ENCODE measurements at regions not wholly inside any gene's neighbourhood (a gene's known extent, or its start where the extent isn't known, plus 50 kb on each side); places are given as distances from the start of the nearest gene placed in this dataset.

DNA sequence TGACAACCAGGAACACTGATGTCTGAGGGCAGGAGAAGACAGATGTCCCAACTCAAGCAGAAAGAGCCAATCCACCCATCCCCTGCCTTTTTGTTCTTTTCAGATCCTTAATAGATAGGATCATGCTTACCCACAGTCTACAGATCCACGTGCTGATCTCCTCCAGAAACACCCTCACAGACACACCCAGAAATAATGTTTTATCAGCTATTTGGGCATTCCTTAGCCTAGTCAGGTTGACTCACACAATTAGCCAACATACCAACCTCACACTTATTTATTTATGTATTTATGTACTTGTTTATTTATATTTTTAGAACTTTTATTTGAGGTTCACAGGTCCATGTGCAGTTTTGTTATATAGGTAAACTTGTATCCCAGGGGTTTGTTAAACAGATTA, 151.5 kb upstream of the IL12B start:
- Histone ChIP-seq H4K20me1 (ENCODE audit: insufficient read depth, low read length) (no peaks in the 10 kb centered on the region), H3K4me3 (ENCODE audit: insufficient read depth, low read length) (no peak overlapping the region), H3K79me2 (ENCODE audit: insufficient read depth, low read length) (no peaks in the 10 kb centered on the region), H3K36me3 (ENCODE audit: insufficient read depth, low read length) (no peaks in the 10 kb centered on the region), H3K4me2 (ENCODE audit: insufficient read depth, low read length) (no peak overlapping the region), H3K9me3 (ENCODE audit: low read depth, low read length) (no peaks in the 10 kb centered on the region), H3K27ac (ENCODE audit: low read depth, low read length) (no peak overlapping the region), H3K27me3 (ENCODE audit: insufficient read depth, low read length) (no peaks in the 10 kb centered on the region), H3K4me1 (ENCODE audit: insufficient read depth, low read length) (no peaks in the 10 kb centered on the region), H2AFZ (ENCODE audit: low read length) (no peak overlapping the region)
- TF ChIP-seq, protein P1, sequence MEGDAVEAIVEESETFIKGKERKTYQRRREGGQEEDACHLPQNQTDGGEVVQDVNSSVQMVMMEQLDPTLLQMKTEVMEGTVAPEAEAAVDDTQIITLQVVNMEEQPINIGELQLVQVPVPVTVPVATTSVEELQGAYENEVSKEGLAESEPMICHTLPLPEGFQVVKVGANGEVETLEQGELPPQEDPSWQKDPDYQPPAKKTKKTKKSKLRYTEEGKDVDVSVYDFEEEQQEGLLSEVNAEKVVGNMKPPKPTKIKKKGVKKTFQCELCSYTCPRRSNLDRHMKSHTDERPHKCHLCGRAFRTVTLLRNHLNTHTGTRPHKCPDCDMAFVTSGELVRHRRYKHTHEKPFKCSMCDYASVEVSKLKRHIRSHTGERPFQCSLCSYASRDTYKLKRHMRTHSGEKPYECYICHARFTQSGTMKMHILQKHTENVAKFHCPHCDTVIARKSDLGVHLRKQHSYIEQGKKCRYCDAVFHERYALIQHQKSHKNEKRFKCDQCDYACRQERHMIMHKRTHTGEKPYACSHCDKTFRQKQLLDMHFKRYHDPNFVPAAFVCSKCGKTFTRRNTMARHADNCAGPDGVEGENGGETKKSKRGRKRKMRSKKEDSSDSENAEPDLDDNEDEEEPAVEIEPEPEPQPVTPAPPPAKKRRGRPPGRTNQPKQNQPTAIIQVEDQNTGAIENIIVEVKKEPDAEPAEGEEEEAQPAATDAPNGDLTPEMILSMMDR (IDR thresholded peaks at IDR 0.05; ENCODE audit: extremely low read depth, low read depth, low read length) = no peak
- no peak for DNase-seq (ENCODE audit: insufficient read length, low spot score, missing footprints)

DNA sequence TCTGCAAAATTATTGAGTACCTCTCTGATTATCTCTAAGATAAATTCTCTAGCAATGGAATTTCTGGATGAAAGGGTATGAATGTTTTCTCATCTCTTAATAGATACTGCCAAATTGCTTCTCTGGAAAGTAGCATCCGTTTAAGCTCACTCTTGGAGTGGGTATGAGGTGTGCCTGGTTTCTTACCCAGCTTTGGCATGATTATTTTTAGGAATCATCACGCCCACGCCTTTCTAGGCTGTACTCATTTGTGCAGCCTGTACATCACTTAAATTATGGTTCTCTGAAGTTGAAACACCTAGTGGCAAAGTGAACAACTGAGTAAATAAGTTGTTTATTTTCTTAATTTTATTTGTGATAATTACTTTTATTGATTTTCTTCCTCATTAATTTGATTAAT, 156.5 kb upstream of the IL12B start:
- TF ChIP-seq, protein P1 (IDR thresholded peaks at IDR 0.05; ENCODE audit: extremely low read depth, low read depth, low read length) = no peak

DNA sequence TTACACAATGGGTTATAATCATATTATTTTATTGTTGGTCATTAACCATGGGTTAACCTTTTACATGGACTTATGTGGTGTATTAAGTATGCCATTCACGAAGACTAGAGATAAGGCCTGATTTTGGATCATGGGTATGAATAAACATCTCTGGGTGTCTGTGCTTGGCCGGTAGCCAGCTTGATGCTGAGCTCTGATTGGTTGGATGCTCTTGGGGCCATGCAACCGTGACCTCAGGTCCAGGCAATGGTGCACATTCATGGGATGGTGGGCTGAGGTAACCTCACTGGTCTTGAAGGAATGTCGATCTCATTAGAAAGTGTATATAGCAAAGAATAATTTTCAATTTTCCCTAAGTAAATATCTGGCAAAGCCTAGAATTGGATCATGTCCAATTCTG, 158.2 kb upstream of the IL12B start:
- no peaks in the 10 kb centered on the region for H3K36me3 ChIP-seq (ENCODE audit: insufficient read depth, low read length)
- H3K27me3 ChIP-seq (ENCODE audit: insufficient read depth, low read length) = no peaks in the 10 kb centered on the region
- no peak overlapping the region for H3K27ac ChIP-seq (ENCODE audit: low read depth, low read length)
- H3K4me2 ChIP-seq (ENCODE audit: insufficient read depth, low read length) = no peak overlapping the region
- TF ChIP-seq, protein P1 (IDR thresholded peaks at IDR 0.05; ENCODE audit: extremely low read depth, low read depth, low read length) = no peak
- H3K9me3 ChIP-seq (ENCODE audit: low read depth, low read length) = no peaks in the 10 kb centered on the region
- H3K4me1 ChIP-seq (ENCODE audit: insufficient read depth, low read length) = no peaks in the 10 kb centered on the region
- DNase-seq (ENCODE audit: insufficient read length, low spot score, missing footprints) = no peak
- H3K4me3 ChIP-seq (ENCODE audit: insufficient read depth, low read length) = no peak overlapping the region
- H2AFZ ChIP-seq (ENCODE audit: low read length) = no peak overlapping the region
- H3K79me2 ChIP-seq (ENCODE audit: insufficient read depth, low read length) = no peaks in the 10 kb centered on the region
- no peaks in the 10 kb centered on the region for H4K20me1 ChIP-seq (ENCODE audit: insufficient read depth, low read length)

More for the DNA sequence above, 156.5 kb upstream of the IL12B start:
- no peaks in the 10 kb centered on the region for H3K36me3 ChIP-seq (ENCODE audit: insufficient read depth, low read length)
- H3K4me3 ChIP-seq (ENCODE audit: insufficient read depth, low read length) = no peak overlapping the region
- H4K20me1 ChIP-seq (ENCODE audit: insufficient read depth, low read length) = no peaks in the 10 kb centered on the region
- no peaks in the 10 kb centered on the region for H3K79me2 ChIP-seq (ENCODE audit: insufficient read depth, low read length)
- no peak overlapping the region for H3K27ac ChIP-seq (ENCODE audit: low read depth, low read length)
- no peaks in the 10 kb centered on the region for H3K9me3 ChIP-seq (ENCODE audit: low read depth, low read length)
- H2AFZ ChIP-seq (ENCODE audit: low read length) = no peak overlapping the region
- no peak overlapping the region for H3K4me2 ChIP-seq (ENCODE audit: insufficient read depth, low read length)
- DNase-seq (ENCODE audit: insufficient read length, low spot score, missing footprints) = no peak
- no peaks in the 10 kb centered on the region for H3K4me1 ChIP-seq (ENCODE audit: insufficient read depth, low read length)
- H3K27me3 ChIP-seq (ENCODE audit: insufficient read depth, low read length) = no peaks in the 10 kb centered on the region

DNA sequence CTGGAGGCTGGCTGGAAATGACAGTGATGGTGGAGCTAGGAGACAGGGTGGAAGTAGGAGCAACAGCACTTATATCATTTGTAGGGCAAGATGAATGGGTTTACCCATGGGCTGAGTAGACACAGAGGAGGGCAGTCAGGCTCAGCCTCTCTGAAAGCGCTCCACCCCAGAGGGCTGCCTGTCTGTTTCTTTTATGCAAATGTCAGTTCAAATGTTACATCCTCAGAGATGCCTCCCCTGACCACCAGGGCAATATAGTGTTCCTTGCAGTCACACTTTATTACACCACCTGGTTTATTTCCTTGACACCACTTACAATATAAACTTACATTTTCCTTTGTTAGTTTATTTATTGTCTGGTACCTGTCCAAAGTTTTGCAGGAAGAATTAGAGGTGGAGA, 159.5 kb upstream of the IL12B start:
- TF ChIP-seq, protein P1 (IDR thresholded peaks at IDR 0.05; ENCODE audit: extremely low read depth, low read depth, low read length) = no peak
- Histone ChIP-seq H3K36me3 (ENCODE audit: insufficient read depth, low read length) (no peaks in the 10 kb centered on the region), H4K20me1 (ENCODE audit: insufficient read depth, low read length) (no peaks in the 10 kb centered on the region), H3K79me2 (ENCODE audit: insufficient read depth, low read length) (no peaks in the 10 kb centered on the region), H3K9me3 (ENCODE audit: low read depth, low read length) (no peaks in the 10 kb centered on the region), H2AFZ (ENCODE audit: low read length) (no peak overlapping the region), H3K4me3 (ENCODE audit: insufficient read depth, low read length) (no peak overlapping the region), H3K4me2 (ENCODE audit: insufficient read depth, low read length) (no peak overlapping the region), H3K27me3 (ENCODE audit: insufficient read depth, low read length) (no peaks in the 10 kb centered on the region), H3K27ac (ENCODE audit: low read depth, low read length) (no peak overlapping the region), H3K4me1 (ENCODE audit: insufficient read depth, low read length) (no peaks in the 10 kb centered on the region)
- no peak for DNase-seq (ENCODE audit: insufficient read length, low spot score, missing footprints)

Data from osteoblast (primary cell).